ENCODE measurements at regions not wholly inside any gene's neighbourhood (a gene's known extent, or its start where the extent isn't known, plus 50 kb on each side); places are given as distances from the start of the nearest gene placed in this dataset.

DNA sequence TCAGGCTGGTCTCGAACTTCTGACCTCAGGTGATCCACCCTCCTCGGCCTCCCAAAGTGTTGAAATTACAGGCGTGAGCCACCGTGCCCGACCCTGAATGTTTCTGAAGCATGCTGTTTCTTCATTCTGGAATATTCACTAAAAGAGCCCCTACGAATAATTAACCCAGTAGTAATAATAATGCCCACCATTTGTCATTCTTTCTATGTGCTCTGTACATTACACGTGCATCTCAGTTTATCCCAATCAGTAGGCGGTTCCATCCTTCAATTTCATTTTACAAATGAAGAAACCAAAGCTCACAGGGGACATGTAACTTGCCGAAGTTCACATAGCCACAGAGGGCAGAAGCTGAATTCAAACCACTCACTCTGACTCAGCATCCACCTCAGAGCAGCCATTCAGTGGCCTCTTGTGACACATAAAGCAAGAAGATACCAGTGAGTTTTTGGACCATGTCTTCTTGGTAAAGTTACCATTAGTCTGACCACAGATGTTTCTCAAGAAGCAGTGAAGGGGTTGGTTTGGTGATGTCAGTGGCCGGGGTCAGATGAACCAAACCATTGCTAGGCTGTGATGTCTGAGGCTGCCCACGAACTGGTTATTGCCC is 71.9 kb upstream of the DUSP5 start:
- no peaks in the 10 kb centered on the region for H3K36me3 ChIP-seq (ENCODE audit: control insufficient read depth in 4 of 4, insufficient read depth in 3 of 4, low read depth in 1 of 4, low read length in 3 of 4)
- H3K9ac ChIP-seq (ENCODE audit: low read depth in 1 of 2, low read length in 2 of 2): no peak overlapping the region
- peaks cover 0 to 3% (median under 1%) of the 10 kb centered on the region in 4 donors for H3K4me1 ChIP-seq (ENCODE audit: control insufficient read depth in 4 of 4, insufficient read depth in 4 of 4, low read length in 3 of 4)
- H3K4me3 ChIP-seq (ENCODE audit: low read depth in 1 of 3, low read length in 3 of 3): no peak overlapping the region
- H3K27me3 ChIP-seq (ENCODE audit: control insufficient read depth in 4 of 4, insufficient read depth in 4 of 4, low read length in 3 of 4): no peaks in the 10 kb centered on the region
- TF ChIP-seq, protein P1, sequence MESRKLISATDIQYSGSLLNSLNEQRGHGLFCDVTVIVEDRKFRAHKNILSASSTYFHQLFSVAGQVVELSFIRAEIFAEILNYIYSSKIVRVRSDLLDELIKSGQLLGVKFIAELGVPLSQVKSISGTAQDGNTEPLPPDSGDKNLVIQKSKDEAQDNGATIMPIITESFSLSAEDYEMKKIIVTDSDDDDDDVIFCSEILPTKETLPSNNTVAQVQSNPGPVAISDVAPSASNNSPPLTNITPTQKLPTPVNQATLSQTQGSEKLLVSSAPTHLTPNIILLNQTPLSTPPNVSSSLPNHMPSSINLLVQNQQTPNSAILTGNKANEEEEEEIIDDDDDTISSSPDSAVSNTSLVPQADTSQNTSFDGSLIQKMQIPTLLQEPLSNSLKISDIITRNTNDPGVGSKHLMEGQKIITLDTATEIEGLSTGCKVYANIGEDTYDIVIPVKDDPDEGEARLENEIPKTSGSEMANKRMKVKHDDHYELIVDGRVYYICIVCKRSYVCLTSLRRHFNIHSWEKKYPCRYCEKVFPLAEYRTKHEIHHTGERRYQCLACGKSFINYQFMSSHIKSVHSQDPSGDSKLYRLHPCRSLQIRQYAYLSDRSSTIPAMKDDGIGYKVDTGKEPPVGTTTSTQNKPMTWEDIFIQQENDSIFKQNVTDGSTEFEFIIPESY (IDR thresholded peaks at IDR 0.05): no peak
- TF ChIP-seq REST (IDR thresholded peaks at IDR 0.05): no peak
- no peak for TF ChIP-seq HNF4A (conservative IDR thresholded peaks at IDR 0.05)
- TF ChIP-seq EGR1 (IDR thresholded peaks at IDR 0.05; ENCODE audit: low read depth in 2 of 2): no peak
- TF ChIP-seq NR2F2 (IDR thresholded peaks at IDR 0.05): no peak
- TF ChIP-seq CTCF (IDR thresholded peaks at IDR 0.05; ENCODE audit: low read depth, low read length, missing input control): no peak
- TF ChIP-seq YY1 (IDR thresholded peaks at IDR 0.05): no peak
- no peak for TF ChIP-seq RAD21 (IDR thresholded peaks at IDR 0.05)
- no peak for TF ChIP-seq RXRA (IDR thresholded peaks at IDR 0.05)
- TF ChIP-seq TAF1 (conservative IDR thresholded peaks at IDR 0.05): no peak
- TF ChIP-seq GABPA (IDR thresholded peaks at IDR 0.05 in 1 of 2, conservative IDR thresholded peaks at IDR 0.05 in 1 of 2): no peak
- TF ChIP-seq SP1 (IDR thresholded peaks at IDR 0.05): no peak
- TF ChIP-seq ATF3 (IDR thresholded peaks at IDR 0.05): no peak
- TF ChIP-seq FOXA1 (IDR thresholded peaks at IDR 0.05): no peak
- no peak for TF ChIP-seq FOXA2 (IDR thresholded peaks at IDR 0.05)
- no peak for TF ChIP-seq HNF4G (IDR thresholded peaks at IDR 0.05)
- DNase-seq (ENCODE audit: low spot score): no peak
- no peak overlapping the region for H3K27ac ChIP-seq (ENCODE audit: low read depth in 1 of 2, low read length in 2 of 2)
- 89% methylated on average over 11 of the region's 11 CpGs for WGBS
- no peaks in the 10 kb centered on the region for H3K9me3 ChIP-seq (ENCODE audit: control insufficient read depth in 4 of 4, low read length in 3 of 4)

Data from liver (tissue), 8 donors.